ENCODE measurements at regions not wholly inside any gene's neighbourhood (a gene's known extent, or its start where the extent isn't known, plus 50 kb on each side); places are given as distances from the start of the nearest gene placed in this dataset.

- TF ChIP-seq POLR2A (IDR thresholded peaks at IDR 0.05), result no peak
- TF ChIP-seq, protein P1, sequence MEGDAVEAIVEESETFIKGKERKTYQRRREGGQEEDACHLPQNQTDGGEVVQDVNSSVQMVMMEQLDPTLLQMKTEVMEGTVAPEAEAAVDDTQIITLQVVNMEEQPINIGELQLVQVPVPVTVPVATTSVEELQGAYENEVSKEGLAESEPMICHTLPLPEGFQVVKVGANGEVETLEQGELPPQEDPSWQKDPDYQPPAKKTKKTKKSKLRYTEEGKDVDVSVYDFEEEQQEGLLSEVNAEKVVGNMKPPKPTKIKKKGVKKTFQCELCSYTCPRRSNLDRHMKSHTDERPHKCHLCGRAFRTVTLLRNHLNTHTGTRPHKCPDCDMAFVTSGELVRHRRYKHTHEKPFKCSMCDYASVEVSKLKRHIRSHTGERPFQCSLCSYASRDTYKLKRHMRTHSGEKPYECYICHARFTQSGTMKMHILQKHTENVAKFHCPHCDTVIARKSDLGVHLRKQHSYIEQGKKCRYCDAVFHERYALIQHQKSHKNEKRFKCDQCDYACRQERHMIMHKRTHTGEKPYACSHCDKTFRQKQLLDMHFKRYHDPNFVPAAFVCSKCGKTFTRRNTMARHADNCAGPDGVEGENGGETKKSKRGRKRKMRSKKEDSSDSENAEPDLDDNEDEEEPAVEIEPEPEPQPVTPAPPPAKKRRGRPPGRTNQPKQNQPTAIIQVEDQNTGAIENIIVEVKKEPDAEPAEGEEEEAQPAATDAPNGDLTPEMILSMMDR (IDR thresholded peaks at IDR 0.05), result no peak
Measured at GRCh38 chr6:170035044-170035443, 255.8 kb downstream of the DLL1 start.
